Activated T-helper 17 cell treated with anti-CD3 and anti-CD28 coated beads, Interleukin-2, amount 50 U/mL, for 72 hours (primary cell): ENCODE measurements at regions not wholly inside any gene's neighbourhood (a gene's known extent, or its start where the extent isn't known, plus 50 kb on each side); places are given as distances from the start of the nearest gene placed in this dataset.

ENCODE experiments used
- ATAC-seq: fragments of 150-1000 bp; cut with Tn5 transposase; replicated peaks from 2 replicates; pipeline ENCODE4 v1.10.0; 2021; ENCODE audit warnings: mild to moderate bottlenecking, moderate library complexity
- H3K27ac Mint-ChIP-seq: one replicate; pipeline ENCODE4 v1.8.0; 2022; ENCODE audit warnings: mixed read lengths
- H3K27me3 Mint-ChIP-seq: one replicate; pipeline ENCODE4 v1.8.0; 2022; ENCODE audit warnings: mixed read lengths
- H3K36me3 Mint-ChIP-seq: one replicate; pipeline ENCODE4 v1.8.0; 2022; ENCODE audit warnings: low read depth, mild to moderate bottlenecking, mixed read lengths
- H3K4me1 Mint-ChIP-seq: one replicate; pipeline ENCODE4 v1.8.0; 2022; ENCODE audit warnings: mixed read lengths
- H3K4me3 Mint-ChIP-seq: one replicate; pipeline ENCODE4 v1.8.0; 2022; ENCODE audit warnings: mild to moderate bottlenecking, mixed read lengths
- H3K9me3 Mint-ChIP-seq: one replicate; pipeline ENCODE4 v1.8.0; 2022; ENCODE audit warnings: mixed read lengths

- Mint-ChIP-seq H3K36me3 (no peaks in the 10 kb centered on the region), H3K27ac (no peak overlapping the region), H3K4me3 (no peak overlapping the region), H3K27me3 (no peaks in the 10 kb centered on the region), H3K4me1 (no peaks in the 10 kb centered on the region), H3K9me3 (peaks cover 8% of the 10 kb centered on the region)
- no peak for ATAC-seq
Measured at GRCh38 chr3:29215948-29216347, 64.9 kb upstream of the RBMS3 start.

GRCh38 chr3:29226706-29227105 is 54.2 kb upstream of the RBMS3 start:
- Mint-ChIP-seq H3K27me3 (no peaks in the 10 kb centered on the region), H3K9me3 (peaks cover 3% of the 10 kb centered on the region), H3K36me3 (no peaks in the 10 kb centered on the region), H3K27ac (no peak overlapping the region), H3K4me3 (no peak overlapping the region), H3K4me1 (no peaks in the 10 kb centered on the region)
- ATAC-seq: no peak

GRCh38 chr3:29227307-29227706 is 53.6 kb upstream of the RBMS3 start:
- Mint-ChIP-seq H3K4me1 (no peaks in the 10 kb centered on the region), H3K27me3 (no peaks in the 10 kb centered on the region), H3K36me3 (no peaks in the 10 kb centered on the region), H3K27ac (no peak overlapping the region), H3K9me3 (peaks cover under 1% of the 10 kb centered on the region), H3K4me3 (no peak overlapping the region)
- no peak for ATAC-seq
